ENCODE measurements at regions not wholly inside any gene's neighbourhood (a gene's known extent, or its start where the extent isn't known, plus 50 kb on each side); places are given as distances from the start of the nearest gene placed in this dataset.

DNA sequence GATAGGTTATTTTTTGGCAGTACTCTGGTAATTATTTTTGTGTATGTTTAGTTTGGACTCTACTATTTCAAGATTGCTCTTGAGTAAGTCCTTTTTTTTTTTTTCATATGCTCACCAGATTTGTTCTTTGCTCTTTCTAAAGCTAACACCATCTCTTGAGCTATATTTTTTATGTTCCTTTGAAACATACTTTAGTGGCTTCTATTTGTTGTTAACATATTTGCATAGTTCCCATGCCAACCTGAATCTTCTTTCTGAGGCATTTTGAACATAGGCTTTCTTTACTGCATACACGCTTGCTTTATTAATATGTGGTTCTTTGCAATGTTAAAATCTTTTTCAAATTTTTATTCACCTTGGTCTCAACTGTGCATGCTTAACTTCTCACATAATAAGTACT is 1644.9 kb downstream of the SUCLG1 start:
- no peak overlapping the region for H3K4me3 ChIP-seq
- H3K27me3 ChIP-seq = no peaks in the 10 kb centered on the region
- no peaks in the 10 kb centered on the region for H3K4me1 ChIP-seq
- intact Hi-C loops (cut with DNase I; ENCODE audit: low total_unique reads) = no loop called here
- WGBS, 2 donors = 90 to 100% methylated on average over 1 of the region's 1 CpG
- TF ChIP-seq, protein P1, sequence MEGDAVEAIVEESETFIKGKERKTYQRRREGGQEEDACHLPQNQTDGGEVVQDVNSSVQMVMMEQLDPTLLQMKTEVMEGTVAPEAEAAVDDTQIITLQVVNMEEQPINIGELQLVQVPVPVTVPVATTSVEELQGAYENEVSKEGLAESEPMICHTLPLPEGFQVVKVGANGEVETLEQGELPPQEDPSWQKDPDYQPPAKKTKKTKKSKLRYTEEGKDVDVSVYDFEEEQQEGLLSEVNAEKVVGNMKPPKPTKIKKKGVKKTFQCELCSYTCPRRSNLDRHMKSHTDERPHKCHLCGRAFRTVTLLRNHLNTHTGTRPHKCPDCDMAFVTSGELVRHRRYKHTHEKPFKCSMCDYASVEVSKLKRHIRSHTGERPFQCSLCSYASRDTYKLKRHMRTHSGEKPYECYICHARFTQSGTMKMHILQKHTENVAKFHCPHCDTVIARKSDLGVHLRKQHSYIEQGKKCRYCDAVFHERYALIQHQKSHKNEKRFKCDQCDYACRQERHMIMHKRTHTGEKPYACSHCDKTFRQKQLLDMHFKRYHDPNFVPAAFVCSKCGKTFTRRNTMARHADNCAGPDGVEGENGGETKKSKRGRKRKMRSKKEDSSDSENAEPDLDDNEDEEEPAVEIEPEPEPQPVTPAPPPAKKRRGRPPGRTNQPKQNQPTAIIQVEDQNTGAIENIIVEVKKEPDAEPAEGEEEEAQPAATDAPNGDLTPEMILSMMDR (IDR thresholded peaks at IDR 0.05) = no peak
- TF ChIP-seq POLR2A (IDR thresholded peaks at IDR 0.05) = no peak
- no peaks in the 10 kb centered on the region for H3K36me3 ChIP-seq (ENCODE audit: low read depth, missing control alignments)
- no peak overlapping the region for H3K27ac ChIP-seq
- no peaks in the 10 kb centered on the region for H3K9me3 ChIP-seq
- DNase-seq = no peak

DNA sequence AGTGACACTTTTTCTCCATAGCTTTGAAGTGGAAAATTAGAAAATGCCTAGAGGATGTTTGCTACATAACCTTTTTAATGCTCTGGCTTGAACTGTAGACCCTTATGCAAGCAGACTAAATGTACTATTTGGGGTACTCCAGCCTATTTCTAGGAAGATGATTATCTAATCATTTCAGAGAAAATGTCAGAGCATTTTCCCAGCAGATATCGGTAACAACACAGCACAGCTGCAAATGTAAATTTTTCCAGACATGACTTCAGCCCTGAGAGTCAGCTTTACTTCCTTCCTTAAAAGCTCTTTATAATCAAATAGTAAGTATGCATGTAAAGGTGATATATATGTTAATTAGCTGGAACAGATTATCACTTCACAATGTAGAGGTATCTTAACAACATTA is 1647.1 kb downstream of the SUCLG1 start:
- no peak for DNase-seq
- Histone ChIP-seq H3K4me3 (no peak overlapping the region), H3K4me1 (no peaks in the 10 kb centered on the region), H3K36me3 (ENCODE audit: low read depth, missing control alignments) (no peaks in the 10 kb centered on the region), H3K9me3 (no peaks in the 10 kb centered on the region), H3K27me3 (no peaks in the 10 kb centered on the region), H3K27ac (no peak overlapping the region)
- TF ChIP-seq POLR2A (IDR thresholded peaks at IDR 0.05) = no peak
- TF ChIP-seq, protein P1 (IDR thresholded peaks at IDR 0.05) = no peak
- intact Hi-C loops (cut with DNase I; ENCODE audit: low total_unique reads) = no loop called here
- 59 to 70% methylated on average over 1 of the region's 1 CpG for WGBS, 2 donors

DNA sequence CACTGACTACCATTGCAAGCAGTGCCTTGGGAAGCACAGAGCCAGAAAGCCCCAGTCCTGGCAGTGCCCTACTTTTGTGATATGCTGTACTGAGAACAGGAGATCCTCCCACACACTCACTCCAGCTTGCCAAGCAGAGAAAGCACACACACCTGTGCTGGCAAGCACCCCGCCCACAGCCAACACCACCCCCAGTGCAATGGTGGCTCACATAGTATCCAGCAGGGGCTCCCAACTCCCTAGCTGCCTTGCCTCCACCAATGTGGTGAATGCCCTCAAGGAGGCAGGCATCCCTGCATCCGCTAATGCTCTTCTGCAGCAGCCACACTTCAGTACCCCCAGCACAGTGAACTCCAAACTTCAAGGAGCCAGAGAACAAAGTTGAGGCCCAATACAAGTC is 1655.8 kb downstream of the SUCLG1 start:
- H3K27ac ChIP-seq = no peak overlapping the region
- H3K9me3 ChIP-seq = no peaks in the 10 kb centered on the region
- WGBS, 2 donors = 94 to 100% methylated on average over 2 of the region's 2 CpGs
- intact Hi-C loops (cut with DNase I; ENCODE audit: low total_unique reads) = no loop called here
- no peaks in the 10 kb centered on the region for H3K36me3 ChIP-seq (ENCODE audit: low read depth, missing control alignments)
- DNase-seq = no peak
- H3K4me1 ChIP-seq = no peaks in the 10 kb centered on the region
- H3K4me3 ChIP-seq = no peak overlapping the region
- H3K27me3 ChIP-seq = no peaks in the 10 kb centered on the region
- TF ChIP-seq, protein P1 (IDR thresholded peaks at IDR 0.05) = no peak
- no peak for TF ChIP-seq POLR2A (IDR thresholded peaks at IDR 0.05)

DNA sequence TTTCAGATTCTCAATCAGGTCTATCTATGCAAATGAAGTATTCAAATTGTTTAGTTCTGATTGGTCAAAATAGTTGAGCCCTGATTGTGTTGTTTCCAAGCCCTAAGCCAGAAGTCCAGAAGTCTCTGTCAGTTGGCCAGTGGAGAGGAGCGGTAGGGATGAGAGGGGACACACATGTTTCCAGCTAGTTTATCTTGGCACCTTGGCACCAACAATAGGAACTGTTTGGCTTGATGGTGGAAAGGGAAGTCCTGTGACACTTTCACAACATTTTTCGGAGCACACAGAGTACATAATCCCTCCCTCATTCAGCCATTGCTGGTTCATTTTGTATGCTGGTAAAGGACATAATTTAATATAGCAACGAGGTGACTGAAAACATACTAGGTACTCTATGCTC is 1661.6 kb downstream of the SUCLG1 start:
- H3K27ac ChIP-seq = no peak overlapping the region
- 76 to 79% methylated on average over 3 of the region's 3 CpGs for WGBS, 2 donors
- no peaks in the 10 kb centered on the region for H3K9me3 ChIP-seq

GRCh38 chr2:82796132-82796531 is 1662.9 kb downstream of the SUCLG1 start:
- WGBS, 2 donors = 87 to 96% methylated on average over 1 of the region's 1 CpG
- Histone ChIP-seq H3K27me3 (no peaks in the 10 kb centered on the region), H3K4me1 (no peaks in the 10 kb centered on the region), H3K27ac (no peak overlapping the region), H3K4me3 (no peak overlapping the region), H3K36me3 (ENCODE audit: low read depth, missing control alignments) (no peaks in the 10 kb centered on the region), H3K9me3 (no peaks in the 10 kb centered on the region)
- no peak for DNase-seq
- intact Hi-C loops (cut with DNase I; ENCODE audit: low total_unique reads) = no loop called here
- no peak for TF ChIP-seq POLR2A (IDR thresholded peaks at IDR 0.05)
- TF ChIP-seq, protein P1 (IDR thresholded peaks at IDR 0.05) = no peak

More for the DNA sequence above, 1661.6 kb downstream of the SUCLG1 start:
- no peaks in the 10 kb centered on the region for H3K27me3 ChIP-seq
- no peak overlapping the region for H3K4me3 ChIP-seq
- no peak for TF ChIP-seq POLR2A (IDR thresholded peaks at IDR 0.05)
- TF ChIP-seq, protein P1 (IDR thresholded peaks at IDR 0.05) = no peak
- intact Hi-C loops (cut with DNase I; ENCODE audit: low total_unique reads) = no loop called here
- H3K4me1 ChIP-seq = no peaks in the 10 kb centered on the region
- DNase-seq = no peak
- H3K36me3 ChIP-seq (ENCODE audit: low read depth, missing control alignments) = no peaks in the 10 kb centered on the region

Data from testis (tissue), 2 donors.